Activated CD4-positive, alpha-beta memory T cell treated with anti-CD3 and anti-CD28 coated beads for 36 hours (primary cell): ENCODE measurements at regions not wholly inside any gene's neighbourhood (a gene's known extent, or its start where the extent isn't known, plus 50 kb on each side); places are given as distances from the start of the nearest gene placed in this dataset.

Experiments used
- CTCF ChIA-PET: fragments of 350-600 bp; sonication (Branson Sonifier 250); formaldehyde crosslinking; loops from one replicate; lab custom pipeline; 2021; ENCODE audit warnings: antibody characterized with exemption, inconsistent platforms; lab: Charles Lee
- POLR2A ChIA-PET: fragments of 350-600 bp; sonication (Branson Sonifier 250); formaldehyde crosslinking; loops from one replicate; lab custom pipeline; 2021; ENCODE audit warnings: antibody characterized with exemption; lab: Charles Lee
- DNase-seq: peaks from one replicate; pipeline ENCODE4 v3.0.0-alpha.2; 2020
- H3K27ac Mint-ChIP-seq: one replicate; pipeline ENCODE4 v1.8.0; 2021; ENCODE audit warnings: mixed read lengths
- H3K27me3 Mint-ChIP-seq: one replicate; pipeline ENCODE4 v1.8.0; 2021; ENCODE audit warnings: mixed read lengths
- H3K36me3 Mint-ChIP-seq: one replicate; pipeline ENCODE4 v1.8.0; 2021; ENCODE audit warnings: mixed read lengths
- H3K4me1 Mint-ChIP-seq: one replicate; pipeline ENCODE4 v1.8.0; 2021; ENCODE audit warnings: low read depth, mixed read lengths
- H3K4me3 Mint-ChIP-seq: one replicate; pipeline ENCODE4 v1.8.0; 2021; ENCODE audit warnings: mild to moderate bottlenecking, mixed read lengths
- H3K9me3 Mint-ChIP-seq: one replicate; pipeline ENCODE4 v1.8.0; 2021; ENCODE audit warnings: mixed read lengths
- intact Hi-C: fragments of 100-400 bp; cut with micrococcal nuclease; formaldehyde crosslinking; loops from one replicate; pipeline ENCODE4 v1.15.1; 2023

DNA sequence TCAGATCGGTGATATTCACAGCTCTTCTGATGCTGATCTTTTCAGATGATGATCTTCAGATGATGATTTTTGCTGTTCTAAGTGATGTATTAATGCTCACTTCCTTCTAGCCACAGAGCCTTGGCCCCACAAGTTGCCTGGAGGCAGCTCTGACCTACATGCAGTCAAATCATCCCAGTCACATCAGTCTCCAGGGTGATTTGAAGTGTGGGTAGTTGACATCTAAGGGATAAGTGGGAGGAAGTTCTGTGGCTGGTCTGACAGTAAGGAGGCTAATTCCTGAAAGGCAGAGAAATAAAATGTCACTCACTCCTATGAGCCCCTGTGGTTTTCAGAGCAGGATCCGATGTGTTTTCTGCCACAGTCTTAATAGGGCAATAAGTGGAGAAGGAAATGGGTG lies 79.8 kb upstream of the RPL34 start:
- CTCF ChIA-PET = interaction anchor here (1.2 to 1.3 kb wide), 2 partner anchors 32 to 522 kb away, joined by 4 read pairs; no protein-coding TSS in a partner anchor
- intact Hi-C loops = no loop called here
- Mint-ChIP-seq H3K9me3 (no peaks in the 10 kb centered on the region), H3K36me3 (no peaks in the 10 kb centered on the region), H3K4me3 (no peak overlapping the region), H3K27me3 (no peaks in the 10 kb centered on the region), H3K4me1 (peaks cover 21% of the 10 kb centered on the region), H3K27ac (no peak overlapping the region)
- no peak for DNase-seq
- POLR2A ChIA-PET = no interaction called here

DNA sequence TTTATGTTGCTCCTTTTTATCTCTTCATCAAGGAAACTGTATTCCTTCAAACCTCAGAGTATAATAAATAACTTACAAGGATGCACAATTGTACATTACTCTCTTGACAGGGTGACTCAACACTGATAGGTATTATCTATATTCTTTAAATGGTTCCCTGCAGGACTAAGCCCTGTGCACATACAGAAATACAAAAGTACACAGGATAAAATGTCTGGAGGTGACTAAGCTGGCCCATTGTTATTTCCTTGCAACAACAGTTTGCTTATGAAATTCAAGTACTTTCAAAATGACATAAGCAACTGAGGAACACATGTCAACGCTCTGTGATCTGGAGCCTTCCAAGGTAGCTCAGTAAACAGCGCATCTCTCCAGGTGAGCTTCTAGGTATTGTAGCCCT lies 83.8 kb upstream of the RPL34 start:
- ChIA-PET CTCF (no interaction called here), POLR2A (no interaction called here)
- no peak for DNase-seq
- Mint-ChIP-seq H3K4me3 (no peak overlapping the region), H3K36me3 (no peaks in the 10 kb centered on the region), H3K27me3 (no peaks in the 10 kb centered on the region), H3K27ac (no peak overlapping the region), H3K9me3 (no peaks in the 10 kb centered on the region), H3K4me1 (peaks cover 41% of the 10 kb centered on the region)
- intact Hi-C loops = no loop called here

DNA sequence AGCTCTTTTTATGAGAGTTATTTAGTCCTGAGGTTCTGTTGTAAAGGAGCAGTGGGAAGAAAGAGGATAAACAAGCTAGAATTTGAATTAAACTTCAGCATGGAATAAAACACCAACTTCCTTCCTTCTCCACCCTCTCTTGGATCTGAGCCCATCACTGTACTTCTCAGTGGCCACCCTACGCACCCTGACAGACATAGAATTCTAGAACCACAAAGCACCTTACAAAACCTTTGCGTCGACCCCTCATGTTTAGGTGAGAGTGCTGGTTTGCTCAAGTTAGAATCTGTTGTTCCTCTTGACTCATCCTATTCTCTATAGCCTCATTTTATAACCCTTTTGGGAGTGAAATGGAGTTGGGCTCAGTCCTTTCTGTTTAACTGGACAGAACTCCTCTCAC lies 84.6 kb upstream of the RPL34 start:
- no peak overlapping the region for H3K27ac Mint-ChIP-seq
- H3K4me1 Mint-ChIP-seq = peaks cover 47% of the 10 kb centered on the region
- H3K27me3 Mint-ChIP-seq = no peaks in the 10 kb centered on the region
- H3K9me3 Mint-ChIP-seq = no peaks in the 10 kb centered on the region
- ChIA-PET CTCF (interaction anchor here (0.6 kb wide), 1 partner anchor 20 kb away, joined by 3 read pairs; no protein-coding TSS in a partner anchor), POLR2A (interaction anchor here (0.6 kb wide), 1 partner anchor 90 kb away, joined by 3 read pairs; no protein-coding TSS in a partner anchor)
- no peaks in the 10 kb centered on the region for H3K36me3 Mint-ChIP-seq
- DNase-seq = no peak
- no peak overlapping the region for H3K4me3 Mint-ChIP-seq
- intact Hi-C loops = no loop called here

DNA sequence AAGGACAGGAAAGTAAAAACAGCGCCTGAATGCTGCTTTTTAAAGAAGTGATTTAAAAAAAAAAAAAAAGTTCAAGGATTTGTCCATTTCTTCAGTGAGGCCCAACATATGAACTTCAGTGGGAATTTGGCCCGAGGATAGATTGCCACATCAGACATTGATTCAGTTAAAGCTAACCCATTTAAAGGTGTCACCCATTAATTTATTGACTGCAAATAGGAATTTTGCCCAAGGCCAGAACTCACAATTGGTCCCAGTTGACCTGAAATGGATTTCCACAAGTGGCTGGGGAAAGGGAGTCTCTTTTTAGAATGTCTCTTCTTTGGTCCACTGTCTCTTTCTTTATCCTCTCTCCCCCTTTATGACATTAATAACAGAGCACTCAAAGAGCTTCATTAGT lies 86.5 kb upstream of the RPL34 start:
- CTCF ChIA-PET = interaction anchor here (1.4 kb wide), 1 partner anchor 39 kb away, joined by 6 read pairs; no protein-coding TSS in a partner anchor
- Mint-ChIP-seq H3K9me3 (no peaks in the 10 kb centered on the region), H3K36me3 (no peaks in the 10 kb centered on the region), H3K4me3 (no peak overlapping the region), H3K27me3 (no peaks in the 10 kb centered on the region), H3K27ac (no peak overlapping the region), H3K4me1 (peaks cover 54% of the 10 kb centered on the region)
- intact Hi-C loops = no loop called here
- POLR2A ChIA-PET = interaction anchor here (0.8 kb wide), 1 partner anchor 455 kb away, joined by 3 read pairs; no protein-coding TSS in a partner anchor
- no peak for DNase-seq

DNA sequence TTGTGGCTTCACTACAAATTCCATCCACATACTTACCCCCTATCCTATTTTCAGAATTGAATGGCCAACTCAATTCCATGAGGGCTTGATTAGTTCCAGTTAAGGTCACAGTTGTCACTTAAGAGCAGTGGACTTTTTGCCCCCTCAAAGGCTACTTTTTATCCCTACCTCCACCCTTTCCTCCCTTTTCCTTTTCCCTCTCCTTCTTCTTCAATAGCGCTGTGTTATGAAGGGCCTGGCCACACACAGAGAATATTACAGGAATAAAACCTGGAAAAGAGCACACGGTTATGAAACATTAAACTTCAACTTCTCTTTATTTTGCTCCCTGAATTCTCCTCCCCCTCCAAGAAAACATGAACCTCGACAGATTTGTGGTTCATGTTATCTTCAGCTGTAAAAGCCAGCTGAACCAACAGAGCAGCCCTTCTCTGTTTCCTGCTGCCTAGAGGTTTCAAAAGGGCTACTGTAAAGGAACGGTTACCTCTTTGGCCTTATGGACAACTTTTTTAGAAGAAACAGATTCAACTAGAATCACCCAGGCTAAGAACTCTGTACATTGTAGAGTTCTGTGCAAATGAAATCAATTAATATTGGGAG lies 87.0 kb upstream of the RPL34 start:
- ChIA-PET POLR2A (interaction anchor here (0.8 kb wide), 1 partner anchor 455 kb away, joined by 3 read pairs; no protein-coding TSS in a partner anchor), CTCF (interaction anchor here (0.8 kb wide), 1 partner anchor 25 kb away, joined by 4 read pairs; no protein-coding TSS in a partner anchor)
- intact Hi-C loops = no loop called here
- Mint-ChIP-seq H3K27me3 (no peaks in the 10 kb centered on the region), H3K9me3 (no peaks in the 10 kb centered on the region), H3K4me1 (peaks cover 58% of the 10 kb centered on the region), H3K36me3 (no peaks in the 10 kb centered on the region), H3K27ac (no peak overlapping the region), H3K4me3 (no peak overlapping the region)
- no peak for DNase-seq

DNA sequence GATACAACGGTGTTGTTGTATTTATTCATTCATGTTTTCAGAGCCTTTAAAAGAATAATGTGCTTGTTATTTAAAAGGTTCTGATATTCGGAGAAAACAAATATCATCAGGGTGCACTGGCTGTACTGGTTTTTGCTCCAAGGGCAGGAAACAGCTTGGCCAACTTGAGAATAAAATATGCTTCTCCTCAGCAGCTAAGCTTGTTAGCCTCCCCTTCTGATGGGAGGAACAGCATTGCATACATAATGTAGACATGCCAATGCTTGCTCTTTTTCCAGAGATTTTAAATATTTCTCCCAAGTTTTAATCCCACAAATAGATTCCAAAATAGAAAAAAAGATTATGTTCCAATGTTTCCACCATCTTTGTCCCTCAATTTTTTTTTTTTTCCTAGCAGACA lies 87.6 kb upstream of the RPL34 start:
- DNase-seq = no peak
- Mint-ChIP-seq H3K27ac (no peak overlapping the region), H3K4me1 (peaks cover 63% of the 10 kb centered on the region), H3K27me3 (no peaks in the 10 kb centered on the region), H3K9me3 (no peaks in the 10 kb centered on the region), H3K4me3 (no peak overlapping the region), H3K36me3 (no peaks in the 10 kb centered on the region)
- intact Hi-C loops = no loop called here
- POLR2A ChIA-PET = no interaction called here
- CTCF ChIA-PET = interaction anchor here (0.8 kb wide), 1 partner anchor 26 kb away, joined by 4 read pairs; no protein-coding TSS in a partner anchor

DNA sequence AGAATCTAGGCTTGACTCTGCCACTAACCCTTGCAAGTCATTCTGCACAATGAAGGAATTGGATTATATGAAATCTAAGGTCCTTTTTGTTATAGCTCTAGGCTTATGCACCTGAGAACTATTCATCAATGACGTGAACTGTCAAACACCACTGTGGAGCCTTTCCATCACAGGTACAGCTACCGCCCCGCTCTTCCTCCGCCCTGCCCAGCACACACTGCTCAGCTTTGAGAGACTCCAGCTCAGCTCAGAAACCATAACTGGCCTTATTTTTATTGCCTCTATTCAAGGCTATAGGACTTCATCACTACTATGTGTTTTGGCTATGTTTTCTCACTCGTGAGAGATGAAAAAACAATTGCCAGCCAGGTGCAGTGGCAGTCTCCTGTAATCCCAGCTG lies 88.2 kb upstream of the RPL34 start:
- no peak for DNase-seq
- H3K4me1 Mint-ChIP-seq = peaks cover 68% of the 10 kb centered on the region
- H3K27me3 Mint-ChIP-seq = no peaks in the 10 kb centered on the region
- H3K36me3 Mint-ChIP-seq = no peaks in the 10 kb centered on the region
- CTCF ChIA-PET = no interaction called here
- POLR2A ChIA-PET = no interaction called here
- H3K9me3 Mint-ChIP-seq = no peaks in the 10 kb centered on the region
- peak overlapping the region; percentile 0 for H3K4me3 Mint-ChIP-seq
- intact Hi-C loops = no loop called here
- H3K27ac Mint-ChIP-seq = no peak overlapping the region

DNA sequence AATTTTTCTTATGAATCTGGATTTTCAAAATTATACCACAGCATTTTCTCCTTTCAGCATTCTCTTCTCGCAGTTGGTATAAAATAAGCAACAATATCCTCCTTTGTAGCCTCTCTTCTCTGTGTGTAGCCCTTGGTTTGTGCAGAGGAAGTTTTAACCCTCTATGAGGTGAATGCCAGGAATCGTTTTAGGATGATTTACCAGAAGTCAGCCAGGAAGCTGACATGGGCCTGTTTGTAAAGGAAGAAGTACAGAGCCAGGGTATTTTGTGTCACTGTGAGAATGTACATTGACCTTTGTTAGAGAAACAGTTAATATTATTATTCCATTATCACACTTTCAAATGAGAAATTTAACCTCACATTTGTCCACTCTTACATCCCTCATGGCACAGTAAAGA lies 88.9 kb upstream of the RPL34 start:
- Mint-ChIP-seq H3K36me3 (peaks cover 3% of the 10 kb centered on the region), H3K9me3 (no peaks in the 10 kb centered on the region), H3K27me3 (no peaks in the 10 kb centered on the region), H3K4me1 (peaks cover 67% of the 10 kb centered on the region), H3K4me3 (no peak overlapping the region), H3K27ac (peak overlapping the region; percentile 25)
- DNase-seq = no peak
- ChIA-PET POLR2A (no interaction called here), CTCF (no interaction called here)
- intact Hi-C loops = no loop called here

DNA sequence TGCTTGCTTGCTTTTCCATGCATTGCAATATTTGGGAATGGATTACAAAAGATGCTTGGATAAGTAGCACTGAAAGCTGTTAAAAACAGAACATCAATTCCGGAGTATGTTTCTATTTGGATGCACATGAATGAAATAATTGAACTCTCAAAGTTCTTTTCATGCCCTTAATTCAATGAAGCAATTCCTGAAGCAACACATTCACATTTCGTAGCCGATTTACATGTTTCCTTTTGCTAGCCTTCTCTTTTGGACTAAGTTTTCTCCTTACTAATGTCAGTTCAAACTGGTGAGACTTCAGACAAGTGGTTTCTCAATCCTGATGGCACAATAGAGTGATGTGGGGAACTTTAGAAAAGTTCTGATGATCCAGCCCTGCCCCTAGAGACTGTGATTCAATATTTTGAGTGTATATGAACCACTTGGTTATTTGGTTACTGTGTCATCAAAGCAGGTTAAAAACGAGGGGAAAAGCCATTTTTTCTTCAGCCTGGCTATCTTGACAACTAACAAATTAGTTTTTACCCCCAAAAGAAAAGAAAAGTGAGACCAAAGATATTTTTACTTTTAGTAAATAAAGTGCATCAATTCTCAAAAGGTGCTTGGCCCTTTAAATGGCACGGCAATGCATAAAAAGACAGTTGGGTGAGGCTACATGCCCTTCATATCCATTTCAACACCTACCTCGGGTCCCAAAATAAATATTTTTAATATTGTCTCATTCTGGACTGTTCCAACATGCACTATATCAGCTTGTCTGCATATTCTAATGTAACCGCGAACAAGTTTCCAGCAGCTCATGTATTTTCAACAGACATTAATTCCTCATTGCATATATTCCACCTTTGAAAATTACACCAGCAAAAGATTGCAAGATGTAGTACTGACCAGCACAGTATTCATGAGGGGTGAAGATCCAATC lies 90.1 kb upstream of the RPL34 start:
- Mint-ChIP-seq H3K27me3 (no peaks in the 10 kb centered on the region), H3K4me1 (peaks cover 58% of the 10 kb centered on the region), H3K4me3 (no peak overlapping the region), H3K27ac (no peak overlapping the region), H3K36me3 (peaks cover 3% of the 10 kb centered on the region), H3K9me3 (peaks cover 4% of the 10 kb centered on the region)
- CTCF ChIA-PET = interaction anchor here (0.6 to 1.6 kb wide), 2 partner anchors 43 to 98 kb away, joined by 3 to 7 read pairs; no protein-coding TSS in a partner anchor
- no peak for DNase-seq
- POLR2A ChIA-PET = no interaction called here
- intact Hi-C loops = no loop called here

DNA sequence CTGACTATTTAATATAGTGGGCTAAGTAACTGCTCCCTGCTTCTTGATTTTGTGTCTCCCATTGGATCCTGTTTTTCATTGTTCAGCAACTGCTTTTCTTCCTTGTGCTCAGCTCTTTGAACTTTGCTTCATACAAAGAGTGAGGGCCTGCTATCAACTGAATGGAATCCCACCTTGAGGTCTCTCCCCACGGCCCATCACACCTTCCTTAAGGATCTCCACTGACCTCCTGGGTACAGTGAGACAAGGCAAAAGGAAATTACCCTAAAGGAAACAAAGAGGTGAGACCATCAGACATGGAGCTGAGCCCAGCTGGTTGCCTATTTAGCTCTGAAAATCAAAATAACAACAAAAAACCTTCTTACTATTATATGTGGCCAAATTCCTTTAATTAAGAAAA lies 91.3 kb upstream of the RPL34 start:
- Mint-ChIP-seq H3K36me3 (peaks cover 3% of the 10 kb centered on the region), H3K27ac (no peak overlapping the region)
- intact Hi-C loops = no loop called here

DNA sequence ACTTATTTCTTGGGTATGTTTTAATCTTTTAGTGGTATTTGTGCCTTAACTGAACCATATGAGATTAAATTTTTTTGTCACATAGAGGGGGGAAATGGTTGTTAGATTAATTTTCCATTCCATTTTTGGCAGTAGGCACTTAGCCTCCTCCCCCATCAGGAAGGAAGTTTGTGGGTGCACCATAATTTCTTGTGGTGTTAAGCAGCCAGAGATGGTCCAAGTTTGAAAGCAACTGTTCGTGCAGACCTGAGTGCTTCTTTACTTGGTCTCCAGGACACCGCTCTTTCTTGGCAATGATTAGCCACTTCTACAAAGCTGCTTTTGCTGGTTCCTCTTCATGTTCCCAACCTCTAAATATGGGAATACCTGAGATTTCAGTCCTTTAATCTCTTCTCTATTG lies 92.7 kb upstream of the RPL34 start:
- POLR2A ChIA-PET = no interaction called here
- intact Hi-C loops = no loop called here
- peaks cover 9% of the 10 kb centered on the region for H3K9me3 Mint-ChIP-seq
- H3K4me3 Mint-ChIP-seq = no peak overlapping the region
- CTCF ChIA-PET = interaction anchor here (1.1 kb wide), 1 partner anchor 509 kb away, joined by 5 read pairs; no protein-coding TSS in a partner anchor
- DNase-seq = peak; percentile 21
- H3K27ac Mint-ChIP-seq = peak overlapping the region; percentile 5
- peaks cover 49% of the 10 kb centered on the region for H3K4me1 Mint-ChIP-seq
- no peaks in the 10 kb centered on the region for H3K27me3 Mint-ChIP-seq
- H3K36me3 Mint-ChIP-seq = peaks cover 3% of the 10 kb centered on the region

More for the DNA sequence above, 91.3 kb upstream of the RPL34 start:
- no peaks in the 10 kb centered on the region for H3K27me3 Mint-ChIP-seq
- peaks cover 58% of the 10 kb centered on the region for H3K4me1 Mint-ChIP-seq
- POLR2A ChIA-PET = no interaction called here
- H3K4me3 Mint-ChIP-seq = no peak overlapping the region
- H3K9me3 Mint-ChIP-seq = peaks cover 9% of the 10 kb centered on the region
- CTCF ChIA-PET = no interaction called here
- no peak for DNase-seq

DNA sequence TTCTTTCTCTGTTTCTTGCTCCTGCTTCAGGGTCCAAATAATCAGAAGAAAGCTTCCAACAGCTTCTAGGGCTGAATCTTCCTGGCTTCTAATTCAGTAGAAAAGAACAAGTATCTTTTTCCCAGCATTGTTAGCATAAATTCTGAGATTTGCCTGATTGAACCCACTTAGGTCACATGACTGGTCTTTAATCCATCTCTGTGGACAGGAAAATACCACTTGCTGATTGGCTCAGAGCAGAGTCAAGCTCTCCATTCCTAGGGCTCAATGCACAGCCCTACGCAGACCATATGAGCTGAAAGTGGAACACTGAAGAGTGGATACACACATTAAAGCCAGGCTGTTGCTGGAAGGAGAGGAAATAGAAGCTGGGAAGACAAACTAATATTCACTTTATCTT lies 99.6 kb upstream of the RPL34 start:
- peaks cover 9% of the 10 kb centered on the region for H3K9me3 Mint-ChIP-seq
- ChIA-PET CTCF (interaction anchor here (1.6 to 1.7 kb wide), 2 partner anchors 28 to 51 kb away, joined by 6 to 10 read pairs; no protein-coding TSS in a partner anchor), POLR2A (no interaction called here)
- no peak overlapping the region for H3K4me3 Mint-ChIP-seq
- no peak overlapping the region for H3K27ac Mint-ChIP-seq
- no peaks in the 10 kb centered on the region for H3K36me3 Mint-ChIP-seq
- DNase-seq = no peak
- no peaks in the 10 kb centered on the region for H3K27me3 Mint-ChIP-seq
- H3K4me1 Mint-ChIP-seq = peaks cover 12% of the 10 kb centered on the region
- intact Hi-C loops = no loop called here
